Stimulated activated CD8-positive, alpha-beta memory T cell treated with anti-CD3 and anti-CD28 coated beads, Interleukin-15, amount 100 ng/mL, for 48 hours (primary cell): ENCODE measurements at regions not wholly inside any gene's neighbourhood (a gene's known extent, or its start where the extent isn't known, plus 50 kb on each side); places are given as distances from the start of the nearest gene placed in this dataset.
"Not testable (repeated sequence)": the region's sequence is repeated elsewhere in the genome, so short reads cannot be mapped to it uniquely, and the experiment has no call there.

Experiments
- DNase-seq, 2 donors: peaks; one replicate each; pipeline ENCODE4 v3.0.0-alpha.2; 2020; ENCODE audit warnings: low read depth in 2 of 2

- no peak for DNase-seq
These were observed 519.4 kb upstream of the ZNF337 start for GRCh38 chr20:26216025-26216424.

- DNase-seq = no peak
These were observed 518.3 kb upstream of the ZNF337 start for GRCh38 chr20:26214991-26215390.

GRCh38 chr20:26209171-26209941 lies 512.7 kb upstream of the ZNF337 start:
- DNase-seq = no peak

GRCh38 chr20:26208296-26209091 lies 511.8 kb upstream of the ZNF337 start:
- DNase-seq = no peak

DNA sequence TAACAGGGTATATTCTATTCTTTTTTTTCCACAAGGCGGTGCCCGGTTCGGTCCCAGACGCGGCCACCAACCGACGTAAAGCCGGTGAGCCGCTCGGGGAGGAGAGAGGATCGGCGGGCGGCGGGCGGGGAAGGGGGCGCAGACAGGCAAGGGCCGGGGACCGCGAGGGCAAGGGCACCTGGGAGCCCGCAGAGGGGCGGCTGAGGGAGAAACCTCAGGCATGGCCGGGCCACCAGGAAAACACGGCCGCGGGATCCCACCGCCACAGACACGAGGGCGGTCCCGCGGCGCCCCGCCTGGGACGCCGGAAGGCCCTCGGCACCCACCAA lies 511.3 kb upstream of the ZNF337 start:
- DNase-seq = peak in 1 of 2 donors; percentile 0

- no peak for DNase-seq
These were observed 510.7 kb upstream of the ZNF337 start for GRCh38 chr20:26207237-26207966.

DNA sequence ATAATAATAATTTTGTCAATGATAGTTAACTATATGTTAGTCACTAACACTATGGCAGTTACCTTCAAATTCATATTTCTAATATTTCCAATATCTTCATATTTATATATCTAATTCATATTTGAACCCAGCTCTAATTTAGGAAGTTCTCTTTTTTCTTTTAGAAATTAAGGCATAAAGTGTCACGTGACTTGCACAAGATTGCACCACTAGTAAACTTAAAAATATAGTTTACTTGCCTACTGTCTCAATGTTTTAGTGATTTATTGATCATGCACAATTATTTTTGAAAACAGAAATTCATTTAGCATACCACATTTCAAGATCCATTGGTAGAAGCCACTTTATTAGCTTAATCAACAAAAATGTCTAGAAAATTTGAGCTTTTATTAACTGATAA lies 508.7 kb upstream of the ZNF337 start:
- no peak for DNase-seq

DNA sequence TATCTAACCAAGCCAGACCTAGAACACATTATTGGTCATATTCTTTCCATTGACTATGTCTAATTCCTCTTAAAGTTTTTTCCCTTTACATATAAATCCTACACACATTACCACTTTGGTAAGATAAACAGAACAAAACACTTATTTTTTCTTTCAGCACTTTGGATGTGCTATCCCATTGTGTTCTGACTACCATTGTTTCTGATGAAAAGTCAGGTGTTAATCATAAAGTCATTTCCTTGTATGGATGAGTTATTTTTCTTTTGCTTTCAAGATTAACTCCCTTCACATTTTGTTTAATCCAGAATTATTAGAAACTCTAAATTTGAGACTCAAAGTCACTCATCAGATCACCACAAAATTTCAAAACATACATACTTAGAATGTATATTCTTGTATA lies 504.4 kb upstream of the ZNF337 start:
- not testable (repeated sequence) for DNase-seq

DNA sequence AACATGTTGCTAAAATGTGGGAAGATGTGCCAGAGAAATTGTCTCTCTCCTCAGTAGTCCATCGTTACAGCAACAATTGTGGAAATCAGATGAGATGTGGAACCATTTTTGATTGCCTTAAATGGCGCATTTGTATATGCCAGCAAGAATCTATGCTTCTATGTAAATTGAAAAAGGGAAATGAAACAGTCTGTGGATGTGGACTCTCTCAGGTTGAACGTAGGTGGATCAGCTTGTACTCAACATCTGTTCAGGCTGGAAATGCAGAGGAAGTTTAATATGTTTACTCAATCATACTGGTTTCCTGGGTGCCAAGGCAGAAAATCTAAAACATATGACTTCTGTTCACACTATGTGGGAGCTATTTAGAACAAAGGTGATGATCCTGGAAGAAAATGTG lies 490.7 kb upstream of the ZNF337 start:
- not testable (repeated sequence) for DNase-seq

- DNase-seq = not testable (repeated sequence)
These were observed 487.1 kb upstream of the ZNF337 start for GRCh38 chr20:26183720-26184119.

GRCh38 chr20:26181364-26181763 lies 484.7 kb upstream of the ZNF337 start:
- DNase-seq = not testable (repeated sequence)

DNA sequence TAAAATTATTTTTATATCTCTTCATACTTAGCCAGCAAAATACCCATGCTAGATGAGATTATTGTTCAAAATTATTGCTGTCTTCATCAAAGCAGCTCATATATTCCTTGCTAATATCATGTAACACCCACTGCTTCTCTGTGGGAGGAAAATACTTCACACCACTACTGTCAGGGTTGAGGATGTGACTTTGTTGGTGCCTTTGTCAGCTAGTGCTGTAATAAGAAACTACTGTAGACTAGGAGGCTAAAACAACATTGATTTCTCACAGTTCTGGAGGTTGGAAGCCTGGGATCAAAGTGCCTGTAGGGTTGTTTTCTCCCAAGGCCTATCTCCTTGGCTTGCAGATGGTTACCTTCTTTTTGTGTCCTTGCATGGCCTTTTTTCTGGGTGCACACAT lies 475.2 kb upstream of the ZNF337 start:
- not testable (repeated sequence) for DNase-seq

GRCh38 chr20:26169506-26169905 lies 472.9 kb upstream of the ZNF337 start:
- no peak for DNase-seq

- no peak for DNase-seq
These were observed 470.8 kb upstream of the ZNF337 start for GRCh38 chr20:26167499-26167898.

GRCh38 chr20:26163890-26164289 lies 467.2 kb upstream of the ZNF337 start:
- DNase-seq = no peak

DNA sequence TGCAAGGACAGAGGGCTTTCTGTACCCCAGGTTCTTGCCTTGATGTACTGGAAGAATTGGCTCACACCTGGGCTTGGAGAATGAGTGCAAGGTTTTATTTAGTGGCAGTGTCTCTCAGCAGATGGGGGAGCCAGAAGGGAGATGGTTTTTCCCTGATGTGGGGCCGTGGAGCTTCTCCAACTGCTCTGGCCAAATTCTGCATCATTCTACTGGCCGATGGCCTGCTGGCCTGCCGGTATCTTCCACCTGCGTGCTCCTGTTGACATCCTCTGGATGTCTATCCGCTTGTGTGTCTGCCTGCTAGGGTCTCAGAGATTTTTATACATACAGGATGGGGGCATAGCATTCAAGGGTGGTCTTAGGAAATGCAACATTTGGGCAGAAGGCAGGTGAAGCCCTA lies 466.5 kb upstream of the ZNF337 start:
- not testable (repeated sequence) for DNase-seq

DNA sequence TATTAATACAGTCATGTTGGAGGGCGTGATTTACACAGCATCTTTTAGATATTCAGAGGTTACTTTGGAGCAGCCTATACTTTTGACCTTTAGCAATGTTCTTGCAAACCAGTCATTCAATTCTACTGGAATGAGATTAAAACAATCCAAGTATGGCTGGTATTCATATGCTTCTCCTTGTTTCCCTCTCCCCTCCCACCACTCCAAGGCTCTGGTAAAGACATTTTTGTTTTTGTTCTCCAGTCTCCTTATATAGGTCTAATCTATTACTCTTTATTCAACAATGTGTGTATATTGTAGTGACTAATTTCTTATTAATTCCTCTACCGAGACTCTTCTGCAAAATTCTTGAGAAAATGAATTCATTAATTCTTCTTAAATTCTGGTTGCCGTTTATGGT lies 465.1 kb upstream of the ZNF337 start:
- not testable (repeated sequence) for DNase-seq

DNA sequence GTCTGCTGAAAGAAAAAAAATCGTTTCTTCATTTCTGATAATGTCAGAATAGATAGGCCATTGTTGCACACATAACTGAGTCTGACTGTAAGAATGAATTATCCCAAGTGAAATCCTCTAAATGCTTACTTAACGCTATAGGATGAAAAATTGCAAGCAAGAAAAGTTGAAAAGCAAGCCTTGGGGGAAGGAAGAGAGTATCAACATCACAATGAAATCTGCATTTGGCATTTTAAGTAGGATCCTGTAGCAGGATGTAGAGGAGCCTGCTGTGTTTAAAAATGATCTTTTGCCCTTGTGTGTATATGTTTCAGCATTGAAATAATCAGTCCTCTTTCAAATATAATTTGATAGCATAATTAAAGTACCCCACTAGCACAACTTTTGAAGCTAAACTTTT lies 464.3 kb upstream of the ZNF337 start:
- DNase-seq = not testable (repeated sequence)

GRCh38 chr20:26154224-26154623 lies 457.6 kb upstream of the ZNF337 start:
- no peak for DNase-seq

DNA sequence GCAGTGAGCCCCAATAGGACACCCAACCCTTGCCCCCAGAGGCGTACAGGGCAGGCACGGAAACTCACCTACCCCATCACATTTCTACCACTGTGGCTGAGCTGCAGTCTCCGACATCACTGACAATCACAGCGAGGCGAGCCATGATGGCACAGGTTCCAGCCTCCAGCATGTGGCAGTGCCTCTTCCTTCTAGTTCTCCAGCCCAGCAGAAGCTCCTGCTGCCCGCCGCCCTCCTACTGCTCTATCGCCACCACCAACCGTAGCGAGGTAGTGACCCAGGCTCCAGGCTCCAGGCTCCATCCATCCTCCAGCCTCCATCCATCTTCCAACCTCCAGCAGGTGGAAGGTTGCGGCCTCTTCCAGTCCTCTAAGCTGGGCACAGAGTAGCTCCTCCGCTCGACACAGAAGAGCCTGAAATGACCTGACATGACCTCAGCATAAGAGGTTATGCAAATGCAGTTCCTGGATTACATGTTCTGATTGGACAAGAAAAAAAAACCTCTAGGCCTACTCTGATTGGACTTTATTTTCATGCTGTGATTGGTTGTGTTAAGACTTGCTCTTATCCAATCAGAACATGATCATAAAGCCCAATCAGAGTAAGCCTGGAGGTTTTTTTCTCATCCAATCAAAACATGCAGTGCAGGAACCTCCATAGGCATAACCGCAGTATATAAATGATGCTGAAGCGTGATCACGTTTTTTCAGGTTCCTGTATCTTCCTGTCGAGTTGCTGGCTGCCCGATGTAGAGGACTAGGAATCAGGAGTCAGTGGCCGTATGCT lies 438.9 kb upstream of the ZNF337 start:
- DNase-seq = no peak

DNA sequence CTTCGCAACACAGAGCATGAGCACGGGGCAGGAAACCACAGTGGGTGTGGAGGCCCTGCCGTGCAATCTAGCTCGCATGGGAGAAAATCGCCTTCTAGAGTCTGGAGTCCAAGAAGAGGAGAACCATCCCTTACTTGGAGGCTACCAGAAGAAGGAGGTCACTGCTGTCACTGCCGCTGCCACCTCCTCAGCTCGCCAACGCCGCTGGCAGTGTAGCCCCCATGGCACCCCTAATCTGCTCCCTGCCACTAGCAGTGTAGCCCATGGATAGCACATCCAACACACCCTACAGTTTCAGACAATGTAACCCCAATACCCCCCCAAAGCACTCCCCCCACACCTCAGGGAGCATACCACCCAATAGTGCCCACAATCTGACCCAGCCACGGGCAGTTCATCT lies 438.0 kb upstream of the ZNF337 start:
- no peak for DNase-seq

DNA sequence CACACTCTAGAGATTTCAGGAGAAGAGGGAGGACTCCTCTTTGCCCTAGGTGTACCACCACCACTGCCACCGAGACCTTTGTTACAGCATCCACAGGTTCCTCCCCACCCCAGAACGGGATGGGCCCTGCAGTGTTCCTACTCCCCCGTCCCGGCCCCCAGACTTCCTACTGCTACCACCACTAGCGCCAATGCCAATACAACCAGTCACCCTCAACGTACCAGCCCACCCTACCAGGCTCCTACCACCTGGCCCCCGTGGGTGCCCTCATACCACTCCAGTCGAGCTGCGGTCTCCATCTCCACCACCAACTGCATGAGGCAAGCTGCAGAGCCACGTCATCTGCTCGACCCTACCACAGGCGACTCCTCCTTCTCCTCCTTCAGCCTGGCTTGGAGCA lies 437.1 kb upstream of the ZNF337 start:
- DNase-seq = not testable (repeated sequence)
